Globus pallidus (tissue), 1 donor: ENCODE measurements at regions not wholly inside any gene's neighbourhood (a gene's known extent, or its start where the extent isn't known, plus 50 kb on each side); places are given as distances from the start of the nearest gene placed in this dataset.
A peak's percentile ranks its signal among the peaks of the same experiment; 100 is the strongest.

Experiments used
- DNase-seq: peaks from one replicate; pipeline ENCODE4 v3.0.0-alpha.2; 2015; ENCODE audit warnings: low spot score

DNA sequence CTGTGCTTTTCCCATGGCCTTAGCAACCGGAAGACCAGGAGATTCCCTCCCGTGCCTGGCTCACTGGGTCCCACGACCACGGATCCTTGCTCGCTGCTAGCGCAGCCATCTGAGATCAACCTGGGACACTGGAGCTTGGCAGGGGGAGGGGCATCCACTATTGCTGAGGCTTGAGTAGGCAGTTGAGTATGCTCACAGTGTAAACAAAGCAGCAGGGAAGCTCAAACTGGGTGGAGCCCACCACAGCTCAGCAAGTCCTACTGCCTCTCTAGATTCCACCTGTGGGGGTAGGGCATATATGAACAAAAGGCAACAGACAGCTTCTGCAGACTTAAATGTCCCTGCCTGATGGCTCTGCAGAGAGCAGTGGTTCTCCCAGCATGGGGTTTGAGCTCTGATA is 697.0 kb downstream of the SORCS1 start:
- no peak for DNase-seq

DNA sequence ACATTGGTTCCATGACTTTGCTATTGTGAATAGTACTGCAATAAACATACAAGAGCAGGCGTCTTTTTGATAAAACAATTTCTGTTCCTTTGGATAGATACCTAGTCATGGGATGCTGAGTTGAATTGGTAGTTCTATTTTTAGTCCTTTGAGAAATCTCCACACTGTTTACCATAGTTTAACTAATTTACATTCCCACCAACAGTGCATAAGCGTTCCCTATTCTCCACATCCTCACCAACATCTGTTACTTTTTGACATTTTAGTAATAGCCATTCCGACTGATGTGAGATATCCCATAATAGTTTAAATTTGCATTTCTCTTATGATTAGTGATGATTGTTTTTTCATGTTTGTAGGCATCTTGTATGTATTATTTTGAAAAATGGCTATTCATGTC is 707.0 kb downstream of the SORCS1 start:
- no peak for DNase-seq

GRCh38 chr10:106454233-106454632 is 710.3 kb downstream of the SORCS1 start:
- no peak for DNase-seq

GRCh38 chr10:106450966-106451365 is 713.5 kb downstream of the SORCS1 start:
- no peak for DNase-seq

- DNase-seq = no peak
Measured at GRCh38 chr10:106446920-106447319, 717.6 kb downstream of the SORCS1 start.

GRCh38 chr10:106442223-106442622 is 722.3 kb downstream of the SORCS1 start:
- DNase-seq = no peak

- no peak for DNase-seq
Measured at GRCh38 chr10:106440767-106441166, 723.7 kb downstream of the SORCS1 start.

GRCh38 chr10:106440355-106440754 is 724.2 kb downstream of the SORCS1 start:
- DNase-seq = no peak

GRCh38 chr10:106439366-106439765 is 725.1 kb downstream of the SORCS1 start:
- DNase-seq = no peak

GRCh38 chr10:106438386-106438785 is 726.1 kb downstream of the SORCS1 start:
- no peak for DNase-seq

GRCh38 chr10:106436123-106436715 is 728.3 kb downstream of the SORCS1 start:
- peak; percentile 10 for DNase-seq

DNA sequence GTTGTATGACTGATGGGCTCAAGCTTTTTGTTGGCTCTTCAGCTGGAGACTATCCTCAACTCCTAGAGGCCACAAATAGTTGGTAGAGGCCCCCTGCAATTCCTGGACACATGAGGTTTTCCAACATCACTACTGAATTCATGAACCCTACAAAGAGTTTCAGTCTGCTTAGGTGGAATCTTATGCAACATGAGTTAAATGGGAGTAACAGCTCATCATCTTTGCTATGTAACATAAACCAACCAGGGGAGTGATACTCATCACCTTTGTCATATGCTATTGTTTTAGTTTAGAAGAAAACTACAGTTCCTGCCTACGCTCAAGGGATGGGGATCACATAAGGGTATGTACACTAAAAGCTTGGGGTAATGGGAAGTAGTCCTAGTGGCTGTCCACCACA is 729.4 kb downstream of the SORCS1 start:
- DNase-seq = no peak

- DNase-seq = no peak
Measured at GRCh38 chr10:106424981-106425380, 739.5 kb downstream of the SORCS1 start.

GRCh38 chr10:106424054-106424453 is 740.5 kb downstream of the SORCS1 start:
- no peak for DNase-seq

DNA sequence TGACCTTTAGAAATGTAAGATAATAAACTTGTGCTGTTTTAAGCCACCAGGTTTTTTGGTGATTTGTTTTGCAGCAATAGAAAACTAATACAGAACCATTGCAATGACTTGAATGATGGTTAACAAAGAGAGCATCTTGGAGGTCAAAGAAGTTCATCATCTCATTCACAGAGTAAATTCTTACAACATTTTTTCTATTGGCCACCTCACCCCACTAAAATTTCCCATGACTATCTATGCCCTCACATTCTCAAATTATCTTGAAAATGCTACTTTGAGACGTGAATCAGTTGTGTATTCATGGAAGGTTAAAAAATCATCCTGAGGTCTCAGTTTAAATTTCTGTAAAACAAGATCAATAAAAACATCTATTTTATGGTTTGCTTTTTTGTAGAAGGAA is 754.2 kb downstream of the SORCS1 start:
- no peak for DNase-seq

DNA sequence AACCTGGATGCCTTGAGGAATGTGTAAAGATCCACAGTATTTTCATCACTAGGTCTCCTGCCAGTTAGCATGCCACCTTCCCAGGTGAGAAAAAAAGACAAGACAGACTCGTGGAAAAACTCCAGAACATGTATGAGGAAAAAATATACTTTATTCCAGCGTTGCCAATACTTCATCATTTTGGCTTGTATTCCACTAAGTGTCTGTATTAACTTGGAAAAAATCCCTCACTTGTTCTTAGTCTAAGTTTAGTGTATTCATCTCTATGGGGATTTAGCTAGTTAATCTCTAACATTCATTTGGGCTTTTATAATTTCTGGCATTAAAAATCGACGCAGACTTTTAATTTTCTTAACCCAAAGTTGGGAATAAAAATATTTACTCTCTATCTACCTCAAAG is 759.4 kb downstream of the SORCS1 start:
- DNase-seq = no peak

DNA sequence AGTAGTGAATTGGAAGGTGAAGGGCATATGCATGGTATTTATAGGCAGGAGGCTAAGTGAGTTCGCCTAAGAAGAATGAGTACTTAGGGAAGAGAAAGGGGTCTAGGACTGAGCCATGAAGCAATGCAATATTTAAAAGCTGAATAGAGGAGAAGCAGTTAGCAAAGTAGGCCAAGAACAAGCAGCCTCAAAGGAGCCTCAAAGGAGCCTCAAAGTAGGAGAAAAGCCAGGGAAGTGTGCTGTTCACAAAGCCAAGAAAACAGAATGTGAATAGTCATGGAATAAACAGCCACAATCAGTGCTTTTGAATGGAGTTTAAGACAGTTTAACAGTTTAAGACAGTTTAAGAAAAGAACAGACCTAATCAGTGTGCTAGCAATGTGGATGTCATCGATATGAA is 762.0 kb downstream of the SORCS1 start:
- no peak for DNase-seq

- DNase-seq = no peak
Measured at GRCh38 chr10:106401967-106402366, 762.5 kb downstream of the SORCS1 start.

DNA sequence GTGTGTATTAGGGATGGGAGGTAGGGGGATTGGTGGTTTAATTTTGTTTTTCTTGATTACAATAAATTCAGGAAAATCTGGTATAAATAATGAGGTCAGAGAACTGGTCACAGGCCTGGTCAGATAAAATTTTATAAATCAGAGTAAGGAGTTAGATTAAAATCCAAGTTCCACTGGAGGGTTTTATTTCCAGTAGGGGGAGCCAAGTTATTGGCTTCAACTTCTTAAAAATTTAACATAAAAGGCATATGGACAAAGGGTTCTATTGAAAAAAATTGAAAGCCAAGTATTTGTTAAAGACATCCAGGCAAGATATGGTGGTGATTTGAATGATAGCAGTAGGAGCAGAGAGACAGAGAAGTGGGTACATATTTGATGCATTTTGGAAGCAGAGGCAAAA is 763.3 kb downstream of the SORCS1 start:
- peak; percentile 27 for DNase-seq

DNA sequence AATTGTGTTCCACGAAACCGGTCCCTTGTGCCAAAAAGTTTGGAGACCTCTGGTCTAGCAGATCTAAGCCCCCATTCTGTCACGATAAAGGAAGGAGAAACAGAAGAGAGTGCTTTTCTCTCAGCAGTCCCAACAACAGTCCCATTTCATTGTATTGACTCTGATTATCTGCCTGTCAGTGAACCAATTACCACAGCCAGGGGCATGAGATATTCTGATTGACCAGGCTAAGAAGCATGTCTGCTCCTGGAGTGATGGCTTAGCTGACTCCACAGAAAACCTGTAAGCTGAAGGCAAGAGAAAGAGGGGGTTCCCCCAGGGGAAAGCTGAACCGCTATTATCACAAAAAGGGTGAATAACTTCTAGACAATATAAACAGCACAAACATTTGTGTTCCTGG is 765.4 kb downstream of the SORCS1 start:
- no peak for DNase-seq

DNA sequence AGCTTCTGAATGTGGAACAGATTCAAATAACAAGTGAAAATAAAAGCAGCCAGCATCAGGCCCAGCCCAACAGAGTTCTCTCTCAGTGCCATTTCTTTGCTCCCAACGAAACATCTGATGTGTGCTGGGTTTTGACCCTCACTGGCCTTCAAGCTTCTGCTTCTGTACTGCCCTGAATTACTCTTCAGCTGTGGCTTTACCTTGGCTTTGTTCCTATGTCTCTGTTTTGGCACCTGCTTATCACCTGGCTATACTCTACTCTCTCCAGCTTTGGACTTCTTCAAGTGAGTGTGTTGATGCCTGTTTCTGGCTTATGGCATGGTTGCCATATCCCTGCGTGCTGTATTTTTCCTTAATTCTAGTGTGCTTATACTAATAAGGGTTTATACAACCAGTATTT is 768.3 kb downstream of the SORCS1 start:
- no peak for DNase-seq

GRCh38 chr10:106395041-106395749 is 769.3 kb downstream of the SORCS1 start:
- no peak for DNase-seq

GRCh38 chr10:106392778-106393177 is 771.7 kb downstream of the SORCS1 start:
- DNase-seq = no peak

GRCh38 chr10:106387063-106387462 is 777.4 kb downstream of the SORCS1 start:
- DNase-seq = no peak
